Karpas-422 (cell line): ENCODE measurements at regions not wholly inside any gene's neighbourhood (a gene's known extent, or its start where the extent isn't known, plus 50 kb on each side); places are given as distances from the start of the nearest gene placed in this dataset.
"Not testable (repeated sequence)": the region's sequence is repeated elsewhere in the genome, so short reads cannot be mapped to it uniquely, and the experiment has no call there.

Experiments used
- DNase-seq: peaks from one replicate; pipeline ENCODE4 v3.0.0-alpha.2; 2015
- H2AFZ ChIP-seq: fragments of 200-600 bp; sonication (generic); 2 replicates; pipeline ENCODE4 v1.6.1; 2014; ENCODE audit warnings: antibody characterized with exemption, low read length, mixed read lengths
- H3K27ac ChIP-seq: fragments of 200-600 bp; sonication (generic); 2 replicates; pipeline ENCODE4 v1.5.1; 2014; ENCODE audit warnings: mild to moderate bottlenecking, low read length, moderate library complexity
- H3K27me3 ChIP-seq: fragments of 200-600 bp; sonication (generic); 2 replicates; pipeline ENCODE4 v1.6.1; 2014; ENCODE audit warnings: low read length, mixed read lengths
- H3K36me3 ChIP-seq: fragments of 200-600 bp; sonication (generic); 2 replicates; pipeline ENCODE4 v1.6.1; 2014; ENCODE audit warnings: low read length, mixed read lengths; ENCODE audit not compliant: insufficient read depth
- H3K4me1 ChIP-seq: fragments of 200-600 bp; sonication (generic); 2 replicates; pipeline ENCODE4 v1.6.1; 2014; ENCODE audit warnings: mild to moderate bottlenecking, low read length, mixed read lengths
- H3K4me2 ChIP-seq: fragments of 200-600 bp; sonication (generic); 2 replicates; pipeline ENCODE4 v1.6.1; 2014; ENCODE audit warnings: low read length, low read depth, mild to moderate bottlenecking; ENCODE audit not compliant: poor library complexity, severe bottlenecking
- H3K4me3 ChIP-seq: fragments of 200-600 bp; sonication (generic); 2 replicates; pipeline ENCODE4 v1.5.1; 2014; ENCODE audit warnings: mild to moderate bottlenecking, antibody characterized with exemption, low read length, mixed read lengths
- H3K79me2 ChIP-seq: fragments of 200-600 bp; sonication (generic); 2 replicates; pipeline ENCODE4 v1.6.1; 2014; ENCODE audit warnings: mild to moderate bottlenecking, low read length, mixed read lengths
- H3K9ac ChIP-seq: fragments of 200-600 bp; sonication (generic); 2 replicates; pipeline ENCODE4 v1.6.0; 2014; ENCODE audit warnings: low read length
- H3K9me2 ChIP-seq: fragments of 200-600 bp; sonication (generic), shearing (Covaris generic); replicated peaks from 2 replicates; pipeline ENCODE4 v1.6.0; 2014; ENCODE audit warnings: mild to moderate bottlenecking, low read length, moderate library complexity; ENCODE audit not compliant: insufficient read depth
- H3K9me3 ChIP-seq: fragments of 300-700, 200-600 bp; sonication (generic); 2 replicates; pipeline ENCODE4 v1.6.1; 2014; ENCODE audit warnings: low read length, mixed read lengths
- H4K20me1 ChIP-seq: fragments of 200-600 bp; sonication (generic); 2 replicates; pipeline ENCODE4 v1.6.1; 2014; ENCODE audit warnings: mild to moderate bottlenecking, antibody characterized with exemption, low read length, low read depth; ENCODE audit not compliant: insufficient read depth

- DNase-seq: no peak
- Histone ChIP-seq H3K79me2 (no peaks in the 10 kb centered on the region), H3K36me3 (no peaks in the 10 kb centered on the region), H3K4me1 (no peaks in the 10 kb centered on the region), H3K4me2 (no peak overlapping the region), H3K9me2 (no peaks in the 10 kb centered on the region), H3K4me3 (no peak overlapping the region), H3K27me3 (no peaks in the 10 kb centered on the region), H2AFZ (no peak overlapping the region), H3K9ac (no peak overlapping the region), H3K27ac (no peak overlapping the region), H4K20me1 (no peaks in the 10 kb centered on the region), H3K9me3 (no peaks in the 10 kb centered on the region)
These were observed 214.8 kb upstream of the TFPI start for GRCh38 chr2:187768995-187769394.

- H2AFZ ChIP-seq: no peak overlapping the region
- no peak for DNase-seq
- no peaks in the 10 kb centered on the region for H3K9me3 ChIP-seq
- no peaks in the 10 kb centered on the region for H3K4me1 ChIP-seq
- H3K4me3 ChIP-seq: no peak overlapping the region
- no peaks in the 10 kb centered on the region for H4K20me1 ChIP-seq
- H3K36me3 ChIP-seq: no peaks in the 10 kb centered on the region
- no peaks in the 10 kb centered on the region for H3K79me2 ChIP-seq
- no peak overlapping the region for H3K27ac ChIP-seq
- H3K9me2 ChIP-seq: no peaks in the 10 kb centered on the region
- H3K27me3 ChIP-seq: no peaks in the 10 kb centered on the region
- H3K4me2 ChIP-seq: no peak overlapping the region
- no peak overlapping the region for H3K9ac ChIP-seq
These were observed 215.2 kb upstream of the TFPI start for GRCh38 chr2:187769437-187769836.

GRCh38 chr2:187774551-187775071 is 220.4 kb upstream of the TFPI start:
- Histone ChIP-seq H3K9me2 (no peaks in the 10 kb centered on the region; the same call in 1 of the 2 replicates), H3K4me1 (no peaks in the 10 kb centered on the region), H3K36me3 (no peaks in the 10 kb centered on the region), H3K9me3 (peaks cover 18% of the 10 kb centered on the region), H3K27me3 (no peaks in the 10 kb centered on the region), H2AFZ (no peak overlapping the region), H3K4me3 (no peak overlapping the region), H3K9ac (no peak overlapping the region), H3K4me2 (no peak overlapping the region), H3K79me2 (no peaks in the 10 kb centered on the region), H4K20me1 (no peaks in the 10 kb centered on the region), H3K27ac (no peak overlapping the region)
- DNase-seq: no peak

GRCh38 chr2:187775196-187775595 is 221.0 kb upstream of the TFPI start:
- Histone ChIP-seq H3K9ac (no peak overlapping the region), H2AFZ (no peak overlapping the region), H3K9me2 (no peaks in the 10 kb centered on the region; the same call in 1 of the 2 replicates), H3K4me1 (no peaks in the 10 kb centered on the region), H3K27me3 (no peaks in the 10 kb centered on the region), H3K9me3 (peaks cover 18% of the 10 kb centered on the region), H3K79me2 (no peaks in the 10 kb centered on the region), H3K4me2 (no peak overlapping the region), H4K20me1 (no peaks in the 10 kb centered on the region), H3K36me3 (no peaks in the 10 kb centered on the region), H3K4me3 (no peak overlapping the region), H3K27ac (no peak overlapping the region)
- DNase-seq: no peak

- H3K9ac ChIP-seq: no peak overlapping the region
- no peaks in the 10 kb centered on the region for H4K20me1 ChIP-seq
- no peaks in the 10 kb centered on the region; the same call in 1 of the 2 replicates for H3K9me2 ChIP-seq
- H3K4me1 ChIP-seq: no peaks in the 10 kb centered on the region
- H3K27me3 ChIP-seq: no peaks in the 10 kb centered on the region
- no peaks in the 10 kb centered on the region for H3K79me2 ChIP-seq
- no peak for DNase-seq
- no peak overlapping the region for H3K4me2 ChIP-seq
- no peaks in the 10 kb centered on the region for H3K36me3 ChIP-seq
- no peak overlapping the region for H3K27ac ChIP-seq
- H2AFZ ChIP-seq: no peak overlapping the region
- no peak overlapping the region for H3K4me3 ChIP-seq
- H3K9me3 ChIP-seq: peaks cover 18% of the 10 kb centered on the region
These were observed 221.4 kb upstream of the TFPI start for GRCh38 chr2:187775651-187776050.

GRCh38 chr2:187782301-187782700 is 228.1 kb upstream of the TFPI start:
- H3K9me3 ChIP-seq: peaks cover 20% of the 10 kb centered on the region
- no peak overlapping the region for H3K4me3 ChIP-seq
- no peak overlapping the region for H3K27ac ChIP-seq
- H3K9ac ChIP-seq: no peak overlapping the region
- H2AFZ ChIP-seq: no peak overlapping the region
- no peak overlapping the region for H3K4me2 ChIP-seq
- no peaks in the 10 kb centered on the region for H3K27me3 ChIP-seq
- no peaks in the 10 kb centered on the region for H3K36me3 ChIP-seq
- H4K20me1 ChIP-seq: no peaks in the 10 kb centered on the region
- H3K79me2 ChIP-seq: no peaks in the 10 kb centered on the region
- no peaks in the 10 kb centered on the region for H3K4me1 ChIP-seq
- H3K9me2 ChIP-seq: no peaks in the 10 kb centered on the region; the same call in 1 of the 2 replicates
- no peak for DNase-seq

GRCh38 chr2:187783446-187783845 is 229.2 kb upstream of the TFPI start:
- Histone ChIP-seq H3K36me3 (no peaks in the 10 kb centered on the region), H3K4me2 (no peak overlapping the region), H4K20me1 (no peaks in the 10 kb centered on the region), H3K4me1 (no peaks in the 10 kb centered on the region), H3K27ac (no peak overlapping the region), H3K9me3 (peaks cover 12% of the 10 kb centered on the region), H2AFZ (no peak overlapping the region), H3K9me2 (no peaks in the 10 kb centered on the region), H3K9ac (no peak overlapping the region), H3K27me3 (no peaks in the 10 kb centered on the region), H3K4me3 (no peak overlapping the region), H3K79me2 (no peaks in the 10 kb centered on the region)
- no peak for DNase-seq

GRCh38 chr2:187784138-187784537 is 229.9 kb upstream of the TFPI start:
- not testable (repeated sequence) for H3K9me3 ChIP-seq, H2AFZ ChIP-seq, H3K27me3 ChIP-seq, H3K4me2 ChIP-seq, H4K20me1 ChIP-seq, DNase-seq, H3K4me1 ChIP-seq, H3K9me2 ChIP-seq, H3K4me3 ChIP-seq, H3K27ac ChIP-seq, H3K79me2 ChIP-seq, H3K36me3 ChIP-seq, H3K9ac ChIP-seq

- peaks cover 17% of the 10 kb centered on the region; the same call in 1 of the 2 replicates for H3K9me3 ChIP-seq
- H3K27me3 ChIP-seq: no peaks in the 10 kb centered on the region
- no peak overlapping the region for H3K4me2 ChIP-seq
- H4K20me1 ChIP-seq: no peaks in the 10 kb centered on the region
- H3K9ac ChIP-seq: no peak overlapping the region
- H3K4me1 ChIP-seq: no peaks in the 10 kb centered on the region
- H3K4me3 ChIP-seq: no peak overlapping the region
- H3K27ac ChIP-seq: no peak overlapping the region
- no peaks in the 10 kb centered on the region for H3K79me2 ChIP-seq
- no peak overlapping the region for H2AFZ ChIP-seq
- DNase-seq: no peak
- H3K36me3 ChIP-seq: no peaks in the 10 kb centered on the region
- no peaks in the 10 kb centered on the region for H3K9me2 ChIP-seq
These were observed 245.4 kb upstream of the TFPI start for GRCh38 chr2:187799601-187800000.
